Activated naive CD8-positive, alpha-beta T cell treated with anti-CD3 and anti-CD28 coated beads, Interleukin-2, amount 10 ng/mL, durations not matched to agents 7 days and 5 days (primary cell): ENCODE measurements at regions not wholly inside any gene's neighbourhood (a gene's known extent, or its start where the extent isn't known, plus 50 kb on each side); places are given as distances from the start of the nearest gene placed in this dataset.

Source experiments
- ATAC-seq: fragments of 150-1000 bp; cut with Tn5 transposase; one replicate; pipeline ENCODE4 v1.10.0; 2021; ENCODE audit warnings: low read depth, moderate library complexity
- POLR2A ChIA-PET: fragments of 350-600 bp; sonication (Branson Sonifier 250); formaldehyde crosslinking; loops from one replicate; lab custom pipeline; 2021; ENCODE audit warnings: antibody characterized with exemption; lab: Charles Lee
- DNase-seq: peaks from one replicate; pipeline ENCODE4 v3.0.0; 2021
- H3K27ac Mint-ChIP-seq: one replicate; pipeline ENCODE4 v1.8.0; 2022; ENCODE audit warnings: mild to moderate bottlenecking, mixed read lengths
- H3K27me3 Mint-ChIP-seq: one replicate; pipeline ENCODE4 v1.8.0; 2022; ENCODE audit warnings: mild to moderate bottlenecking, moderate library complexity, mixed read lengths
- H3K36me3 Mint-ChIP-seq: one replicate; pipeline ENCODE4 v1.8.0; 2021; ENCODE audit warnings: mild to moderate bottlenecking, mixed read lengths
- H3K4me1 Mint-ChIP-seq: one replicate; pipeline ENCODE4 v1.8.0; 2021; ENCODE audit warnings: mixed read lengths
- H3K4me3 Mint-ChIP-seq: one replicate; pipeline ENCODE4 v1.8.0; 2022; ENCODE audit warnings: mild to moderate bottlenecking, moderate library complexity, mixed read lengths
- H3K9me3 Mint-ChIP-seq: one replicate; pipeline ENCODE4 v1.8.0; 2021; ENCODE audit warnings: mixed read lengths

DNA sequence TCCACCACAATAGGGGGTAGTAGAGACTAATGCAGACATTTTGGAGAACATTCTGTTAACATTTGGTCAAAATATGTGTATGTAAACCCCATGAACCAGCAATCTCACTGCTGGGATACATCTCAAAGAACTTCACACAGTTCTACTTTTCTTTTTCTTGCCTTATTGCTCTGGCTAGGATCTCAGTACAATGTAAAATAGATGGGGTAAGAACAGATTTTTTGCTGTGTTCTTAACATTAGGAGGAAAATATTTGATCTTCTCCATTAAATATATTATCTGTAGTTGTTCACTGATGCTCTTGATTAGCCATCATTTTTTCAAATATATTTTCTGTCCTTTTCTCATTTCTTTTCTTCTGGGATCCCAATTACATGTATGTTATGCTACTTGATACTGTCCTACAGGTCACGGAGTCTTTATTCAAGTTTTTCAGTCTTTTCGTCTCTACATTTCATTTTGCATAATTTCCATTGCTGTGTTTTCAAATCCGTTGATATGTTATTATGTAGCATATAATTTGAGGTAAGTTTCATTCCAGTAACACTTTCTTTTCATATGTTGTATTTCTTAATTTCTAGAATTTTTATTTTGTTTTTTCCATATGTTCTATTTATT, 352.2 kb downstream of the ZNF521 start:
- no peaks in the 10 kb centered on the region for H3K4me1 Mint-ChIP-seq
- no peaks in the 10 kb centered on the region for H3K27me3 Mint-ChIP-seq
- no peak for DNase-seq
- peaks cover 5% of the 10 kb centered on the region for H3K9me3 Mint-ChIP-seq
- H3K27ac Mint-ChIP-seq = no peak overlapping the region
- POLR2A ChIA-PET = no interaction called here
- H3K36me3 Mint-ChIP-seq = no peaks in the 10 kb centered on the region
- ATAC-seq = no peak
- H3K4me3 Mint-ChIP-seq = no peak overlapping the region

DNA sequence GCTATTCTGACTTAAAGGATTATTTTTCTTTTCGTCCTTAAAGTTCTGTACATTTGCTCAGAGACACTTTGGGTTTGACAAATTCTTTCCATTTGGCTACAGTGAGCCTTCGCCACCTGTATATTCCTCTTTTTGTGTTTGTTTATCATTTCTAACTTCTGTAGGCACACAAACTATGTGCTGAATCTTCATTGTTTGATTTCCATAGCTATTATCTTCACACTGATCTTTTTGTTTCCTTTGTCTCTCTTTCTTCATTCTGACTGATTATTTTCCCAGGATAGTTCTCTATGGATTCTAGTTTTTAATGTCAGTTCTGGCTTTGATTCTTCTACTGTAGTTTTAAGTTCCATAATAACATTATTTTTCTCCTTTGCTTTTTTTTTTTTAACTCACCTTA, 350.2 kb downstream of the ZNF521 start:
- Mint-ChIP-seq H3K27me3 (no peaks in the 10 kb centered on the region), H3K4me3 (no peak overlapping the region), H3K36me3 (no peaks in the 10 kb centered on the region), H3K27ac (no peak overlapping the region), H3K4me1 (peaks cover 3% of the 10 kb centered on the region), H3K9me3 (peaks cover 5% of the 10 kb centered on the region)
- POLR2A ChIA-PET = no interaction called here
- ATAC-seq (no peak), DNase-seq (no peak)

DNA sequence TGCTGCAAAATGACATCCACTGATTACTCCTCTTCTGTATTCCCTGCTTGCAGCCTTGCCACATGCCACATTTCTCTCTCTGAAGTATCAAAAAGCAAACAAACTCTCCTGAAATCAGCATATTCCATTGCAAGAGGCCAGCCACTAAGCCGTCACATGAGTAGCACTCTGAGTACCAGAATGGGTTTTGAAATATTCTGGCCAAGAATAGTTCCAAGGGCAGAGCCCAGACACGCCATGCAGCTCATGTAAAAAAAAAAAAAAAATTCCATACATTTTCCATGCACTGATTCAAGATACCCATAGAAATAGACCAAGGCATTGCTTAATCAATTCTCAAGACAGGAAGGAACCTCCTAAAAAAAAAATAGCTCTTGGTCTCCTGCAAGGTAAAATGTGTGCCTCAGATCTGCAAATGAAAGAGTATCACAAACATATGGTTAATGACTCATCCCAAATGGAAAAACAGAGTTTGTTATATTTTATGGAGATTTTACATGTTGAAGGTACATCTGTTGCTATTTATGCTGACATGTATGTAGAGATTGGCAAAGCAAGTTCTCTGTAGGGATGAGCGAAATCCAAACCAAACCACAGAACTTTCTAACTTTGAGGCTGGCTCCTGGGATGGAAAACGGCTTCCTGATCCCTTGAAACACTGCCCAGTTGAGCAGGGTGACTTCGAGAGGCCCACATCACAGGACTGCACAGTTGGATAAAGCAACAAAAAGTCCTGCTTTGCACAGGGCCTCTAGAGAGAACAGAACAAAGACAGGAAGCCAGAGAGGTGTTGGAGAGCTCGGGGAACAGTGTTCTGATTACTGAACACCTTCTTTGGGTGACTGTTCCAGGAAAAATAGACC, 346.2 kb downstream of the ZNF521 start:
- Mint-ChIP-seq H3K4me3 (no peak overlapping the region), H3K27ac (no peak overlapping the region), H3K36me3 (no peaks in the 10 kb centered on the region), H3K27me3 (no peaks in the 10 kb centered on the region), H3K9me3 (no peaks in the 10 kb centered on the region), H3K4me1 (peaks cover 3% of the 10 kb centered on the region)
- DNase-seq (no peak), ATAC-seq (no peak)
- POLR2A ChIA-PET = no interaction called here

DNA sequence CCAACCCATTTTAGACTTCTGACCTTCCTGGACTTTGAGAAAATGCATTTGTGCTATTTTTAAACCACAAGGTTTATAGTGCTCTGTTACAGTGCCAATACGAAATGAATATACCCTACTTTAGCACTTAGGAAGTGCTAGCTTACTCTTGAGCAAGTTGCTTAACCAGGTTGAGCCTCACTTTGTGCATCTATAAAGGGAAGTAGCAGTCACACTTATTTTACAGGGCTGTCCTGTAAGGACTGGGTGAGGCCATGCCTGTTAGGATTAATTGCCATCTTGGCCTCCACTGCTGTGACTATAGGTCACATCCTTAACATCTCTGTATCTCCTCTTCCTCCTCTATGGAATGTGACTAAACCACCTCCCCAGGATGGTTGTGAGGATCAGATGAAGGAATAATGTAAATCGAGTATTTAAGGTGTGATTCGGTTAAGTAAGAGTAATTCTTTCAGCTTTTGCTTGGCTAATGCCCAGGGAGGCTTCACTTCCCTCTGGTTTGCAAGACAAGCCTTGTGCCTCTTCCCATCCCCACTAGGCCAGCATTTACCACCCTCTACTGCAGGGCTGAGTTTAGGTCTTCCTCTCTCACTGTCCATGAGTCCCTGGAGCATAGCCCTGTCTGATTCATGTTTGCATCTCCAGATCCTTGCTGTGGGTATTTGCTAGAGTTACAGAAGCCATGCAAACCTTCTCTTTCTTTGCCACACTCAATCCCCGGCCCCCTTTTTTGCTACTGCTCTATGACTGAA, 341.2 kb downstream of the ZNF521 start:
- no peaks in the 10 kb centered on the region for H3K36me3 Mint-ChIP-seq
- no peaks in the 10 kb centered on the region for H3K27me3 Mint-ChIP-seq
- H3K27ac Mint-ChIP-seq = no peak overlapping the region
- H3K4me1 Mint-ChIP-seq = peaks cover 3% of the 10 kb centered on the region
- POLR2A ChIA-PET = no interaction called here
- no peak overlapping the region for H3K4me3 Mint-ChIP-seq
- DNase-seq = no peak
- no peak for ATAC-seq
- H3K9me3 Mint-ChIP-seq = no peaks in the 10 kb centered on the region
